ENCODE measurements at regions not wholly inside any gene's neighbourhood (a gene's known extent, or its start where the extent isn't known, plus 50 kb on each side); places are given as distances from the start of the nearest gene placed in this dataset.
A peak's percentile ranks its signal among the peaks of the same experiment; 100 is the strongest.

- H3K4me1 Mint-ChIP-seq: peaks cover 27% of the 10 kb centered on the region
- no peak for ATAC-seq
- H3K4me3 Mint-ChIP-seq: no peak overlapping the region
- Histone ChIP-seq H4K20me1 (replicated peaks; ENCODE audit: insufficient read depth) (no peaks in the 10 kb centered on the region), H3F3A (replicated peaks; ENCODE audit: low read depth) (no peaks in the 10 kb centered on the region), H3K9me2 (ENCODE audit: insufficient read depth) (0 out of 2 replicates have a peak, but pooled peaks cover 8% of the 10 kb centered on the region), H3K36me3 (ENCODE audit: insufficient read depth) (no peaks in the 10 kb centered on the region), H3K27ac (ENCODE audit: low read depth) (no peak overlapping the region), H3K4me2 (no peak overlapping the region), H3K79me2 (replicated peaks; ENCODE audit: insufficient read depth) (no peaks in the 10 kb centered on the region), H3K27me3 (ENCODE audit: insufficient read depth) (no peaks in the 10 kb centered on the region), H3K4me3 (no peak overlapping the region), H3K4me1 (ENCODE audit: insufficient read depth) (peaks cover 13% of the 10 kb centered on the region), H2AFZ (peak overlapping the region; percentile 23; the same call in 1 of the 2 replicates)
- no peak for DNase-seq (ENCODE audit: low spot score)
- TF ChIP-seq POLR2AphosphoS5 (IDR thresholded peaks at IDR 0.05; ENCODE audit: low read depth) (no peak), ZNF462 (CRISPR knock-in tag; IDR thresholded peaks at IDR 0.05) (no peak), EZH2 (IDR thresholded peaks at IDR 0.05; ENCODE audit: low read depth, unreplicated experiment) (no peak), EZH2phosphoT487 (IDR thresholded peaks at IDR 0.05; ENCODE audit: unreplicated experiment) (no peak), ZNF114 (CRISPR knock-in tag; IDR thresholded peaks at IDR 0.05) (no peak), STAT1 (IDR thresholded peaks at IDR 0.05; ENCODE audit: unreplicated experiment) (no peak), REST (IDR thresholded peaks at IDR 0.05; ENCODE audit: unreplicated experiment) (no peak), JUNB (IDR thresholded peaks at IDR 0.05; ENCODE audit: unreplicated experiment) (no peak), CREB1 (CRISPR knock-in tag; IDR thresholded peaks at IDR 0.05; ENCODE audit: low read depth) (no peak), CTCF (conservative IDR thresholded peaks at IDR 0.05; ENCODE audit: low read depth in 2 of 2) (no peak), ETS1 (IDR thresholded peaks at IDR 0.05) (no peak), NANOG (IDR thresholded peaks at IDR 0.05; ENCODE audit: borderline replicate concordance) (no peak), ZNF331 (CRISPR knock-in tag; IDR thresholded peaks at IDR 0.05; ENCODE audit: low read depth) (no peak)
- H3K27ac Mint-ChIP-seq: no peak overlapping the region
- H3K36me3 Mint-ChIP-seq (ENCODE audit: low read depth): no peaks in the 10 kb centered on the region
- H3K27me3 Mint-ChIP-seq (ENCODE audit: insufficient read depth, low read depth, poor library complexity): peaks cover 16% of the 10 kb centered on the region
- no peaks in the 10 kb centered on the region for H3K9me3 Mint-ChIP-seq
These were observed 162.2 kb downstream of the LY86 start for GRCh38 chr6:6750594-6751265.
